ENCODE measurements at regions not wholly inside any gene's neighbourhood (a gene's known extent, or its start where the extent isn't known, plus 50 kb on each side); places are given as distances from the start of the nearest gene placed in this dataset.

GRCh38 chrX:13168269-13168668 lies 123.8 kb upstream of the FAM9C start:
- TF ChIP-seq CTCF (IDR thresholded peaks at IDR 0.05 in 2 of 3, conservative IDR thresholded peaks at IDR 0.05 in 1 of 3; ENCODE audit: borderline replicate concordance in 1 of 3, insufficient read depth in 1 of 3, low read depth in 2 of 3, low read length in 2 of 3) (no peak), EGR1 (IDR thresholded peaks at IDR 0.05; ENCODE audit: low read depth) (no peak), EZH2 (IDR thresholded peaks at IDR 0.05) (no peak), ZNF274 (IDR thresholded peaks at IDR 0.05; ENCODE audit: low read depth, low read length) (no peak), POLR2A (IDR thresholded peaks at IDR 0.05; ENCODE audit: borderline replicate concordance, extremely low read depth, insufficient read depth, insufficient read length) (no peak), POLR2AphosphoS5 (IDR thresholded peaks at IDR 0.05; ENCODE audit: low read depth, low read length) (no peak), SIN3A (IDR thresholded peaks at IDR 0.05; ENCODE audit: low read depth) (no peak), SRF (IDR thresholded peaks at IDR 0.05; ENCODE audit: low read depth) (no peak)

Measured in HCT116 (cell line).